AG04450 (cell line): ENCODE measurements at regions not wholly inside any gene's neighbourhood (a gene's known extent, or its start where the extent isn't known, plus 50 kb on each side); places are given as distances from the start of the nearest gene placed in this dataset.

ENCODE experiments used
- CTCF ChIA-PET: fragments of 300-600, 350-600 bp; formaldehyde crosslinking; extraction: SDS; loops from one replicate; lab custom pipeline; 2022; ENCODE audit warnings: antibody characterized with exemption, inconsistent platforms; lab: Charles Lee
- POLR2A ChIA-PET: fragments of 350-600 bp; formaldehyde crosslinking; extraction: SDS; loops from one replicate; lab custom pipeline; 2021; ENCODE audit warnings: antibody characterized with exemption, inconsistent platforms; lab: Yijun Ruan, JAX
- DNase-seq: peaks from one replicate; pipeline ENCODE4 v3.0.0-alpha.2; 2011; ENCODE audit warnings: low read depth, low spot score
- H3K27ac ChIP-seq: one replicate; pipeline ENCODE4 v1.5.1; 2012; ENCODE audit warnings: low read depth, low read length, control low read depth
- H3K27me3 ChIP-seq: one replicate; pipeline ENCODE4 v1.6.0; 2012; ENCODE audit warnings: low read length; ENCODE audit not compliant: control insufficient read depth, insufficient read depth
- H3K4me3 ChIP-seq: 2 replicates; pipeline ENCODE4 v1.5.1; 2011; ENCODE audit warnings: mild to moderate bottlenecking, low read depth, low read length, control low read depth
- H3K9me3 ChIP-seq: 2 replicates; pipeline ENCODE4 v1.5.1; 2012; ENCODE audit warnings: low read length; ENCODE audit not compliant: control insufficient read depth, insufficient read depth
- CTCF ChIP-seq: IDR thresholded peaks from 2 replicates; pipeline ENCODE4 v1.5.1; 2011; ENCODE audit warnings: low read depth, low read length, control low read depth, inconsistent platforms

- CTCF ChIA-PET: no interaction called here
- H3K27ac ChIP-seq: no peak overlapping the region
- DNase-seq: no peak
- TF ChIP-seq CTCF: no peak
- POLR2A ChIA-PET: no interaction called here
- peaks cover 11% of the 10 kb centered on the region for H3K9me3 ChIP-seq
- H3K4me3 ChIP-seq: no peak overlapping the region
- no peaks in the 10 kb centered on the region for H3K27me3 ChIP-seq
Observed at GRCh38 chr7:67962863-67963262, 966.2 kb downstream of the TYW1 start.

GRCh38 chr7:67976490-67976889, 979.9 kb downstream of the TYW1 start:
- Histone ChIP-seq H3K27me3 (no peaks in the 10 kb centered on the region), H3K27ac (no peak overlapping the region), H3K4me3 (no peak overlapping the region), H3K9me3 (peaks cover 18% of the 10 kb centered on the region)
- no peak for DNase-seq
- POLR2A ChIA-PET: no interaction called here
- CTCF ChIA-PET: no interaction called here
- no peak for TF ChIP-seq CTCF

- peaks cover 29% of the 10 kb centered on the region for H3K9me3 ChIP-seq
- no peak for TF ChIP-seq CTCF
- H3K4me3 ChIP-seq: no peak overlapping the region
- H3K27ac ChIP-seq: no peak overlapping the region
- ChIA-PET CTCF (no interaction called here), POLR2A (no interaction called here)
- DNase-seq: no peak
- no peaks in the 10 kb centered on the region for H3K27me3 ChIP-seq
Observed at GRCh38 chr7:67983486-67983885, 986.9 kb downstream of the TYW1 start.

GRCh38 chr7:67984326-67984725, 987.7 kb downstream of the TYW1 start:
- ChIA-PET CTCF (no interaction called here), POLR2A (no interaction called here)
- Histone ChIP-seq H3K4me3 (no peak overlapping the region), H3K27ac (no peak overlapping the region), H3K9me3 (peaks cover 26% of the 10 kb centered on the region), H3K27me3 (no peaks in the 10 kb centered on the region)
- no peak for TF ChIP-seq CTCF
- no peak for DNase-seq

- H3K9me3 ChIP-seq: peaks cover 42% of the 10 kb centered on the region
- POLR2A ChIA-PET: no interaction called here
- no peak overlapping the region for H3K27ac ChIP-seq
- CTCF ChIA-PET: no interaction called here
- DNase-seq: no peak
- no peak for TF ChIP-seq CTCF
- no peak overlapping the region for H3K4me3 ChIP-seq
- no peaks in the 10 kb centered on the region for H3K27me3 ChIP-seq
Observed at GRCh38 chr7:67989142-67989541, 992.5 kb downstream of the TYW1 start.
